HG03565 (cell line): ENCODE measurements at regions not wholly inside any gene's neighbourhood (a gene's known extent, or its start where the extent isn't known, plus 50 kb on each side); places are given as distances from the start of the nearest gene placed in this dataset.

Source experiments
- ATAC-seq: cut with Tn5 transposase; IDR thresholded peaks from one replicate; pipeline ENCODE4 v1.9.1; 2021; ENCODE audit warnings: mild to moderate bottlenecking, moderate library complexity; ENCODE audit not compliant: unreplicated experiment

- no peak for ATAC-seq
Observed at GRCh38 chrX:39891781-39892180, 206.0 kb downstream of the BCOR start.

DNA sequence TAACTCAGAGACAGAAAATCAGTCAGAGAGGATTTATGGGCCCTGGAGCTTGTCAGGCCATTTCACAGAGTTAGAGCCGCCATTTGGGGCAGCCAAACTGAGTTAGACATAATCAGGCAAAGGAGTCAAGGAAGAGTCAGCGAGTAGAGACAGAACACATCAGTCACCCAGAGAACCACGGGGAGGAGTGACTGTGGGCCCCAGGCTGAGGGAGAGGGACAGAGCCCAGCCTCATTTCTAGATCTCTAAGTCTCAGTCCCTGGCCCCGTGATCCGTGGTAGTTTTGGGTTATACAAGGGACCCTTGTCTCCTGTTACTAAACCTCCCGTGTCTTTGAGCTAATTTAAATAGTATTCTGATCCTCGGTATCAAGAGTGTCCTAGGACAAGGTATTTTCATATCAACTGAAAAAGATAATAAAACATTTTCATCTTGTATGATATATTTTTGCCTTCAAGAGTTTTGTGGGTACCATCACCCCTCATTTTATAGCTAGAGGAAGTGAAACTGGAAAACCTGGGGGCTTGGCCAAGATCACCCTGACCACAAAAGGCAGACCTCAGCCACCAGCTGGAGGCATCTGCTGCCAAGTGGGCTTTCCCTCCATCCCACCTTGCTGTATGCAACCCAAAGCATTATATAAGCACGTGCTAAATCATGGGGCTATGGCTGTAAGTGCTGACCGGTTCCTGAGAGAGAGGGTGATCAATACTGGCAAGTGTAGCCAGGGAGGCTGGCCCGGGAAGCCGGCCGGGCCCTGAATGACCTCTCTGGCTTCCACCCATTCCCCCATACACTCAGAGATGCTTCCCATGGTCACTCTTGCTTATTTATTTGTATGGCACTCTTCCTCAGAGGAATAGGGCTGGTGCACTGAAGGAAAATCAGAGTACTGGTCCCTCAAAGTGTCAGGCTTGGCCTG is 204.1 kb downstream of the BCOR start:
- no peak for ATAC-seq

DNA sequence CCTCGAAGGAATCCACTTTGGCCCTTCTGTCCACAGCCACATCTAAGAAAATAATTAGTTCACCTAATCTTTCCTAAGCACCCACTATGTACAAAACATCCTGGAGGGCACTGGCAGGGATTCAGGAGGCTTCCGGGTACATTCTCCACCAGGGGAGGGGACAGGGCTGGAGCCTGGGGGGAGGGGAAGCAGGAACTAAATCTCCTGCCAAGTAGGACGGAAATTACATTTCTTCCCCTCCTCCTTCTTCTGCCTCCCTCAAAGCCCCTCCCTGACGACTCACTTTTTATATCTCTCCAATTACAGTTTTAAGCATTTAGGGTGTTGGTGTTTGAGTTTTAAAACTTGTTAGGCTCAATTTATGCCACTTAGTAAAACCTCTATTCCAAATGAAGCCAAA is 203.1 kb downstream of the BCOR start:
- no peak for ATAC-seq

GRCh38 chrX:39895218-39896110 is 202.3 kb downstream of the BCOR start:
- no peak for ATAC-seq

- no peak for ATAC-seq
Observed at GRCh38 chrX:39896951-39897740, 200.6 kb downstream of the BCOR start.

GRCh38 chrX:39897741-39898097 is 200.0 kb downstream of the BCOR start:
- ATAC-seq, result no peak

GRCh38 chrX:39898147-39898546 is 199.6 kb downstream of the BCOR start:
- no peak for ATAC-seq

DNA sequence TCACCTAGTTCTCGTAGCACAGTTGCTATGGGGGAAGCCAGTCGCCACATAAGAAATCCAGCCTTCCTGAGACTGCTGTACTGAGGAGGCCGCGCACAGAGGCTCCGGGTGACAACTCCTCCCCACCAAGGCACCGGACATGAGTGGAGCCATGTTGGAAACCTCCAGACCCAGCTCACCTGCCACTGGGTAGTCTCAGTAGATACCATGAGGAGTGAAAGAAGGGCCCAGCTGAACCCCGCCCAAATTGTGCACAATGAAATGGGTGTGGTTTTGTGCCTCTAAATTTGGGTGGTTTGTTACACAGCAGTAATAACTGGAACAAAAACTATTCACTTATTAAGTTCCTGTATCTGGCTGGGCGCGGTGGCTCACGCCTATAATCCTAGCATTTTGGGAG is 198.7 kb downstream of the BCOR start:
- ATAC-seq, result no peak

- ATAC-seq, result no peak
Observed at GRCh38 chrX:39899856-39900776, 197.6 kb downstream of the BCOR start.

GRCh38 chrX:39900777-39901170 is 197.0 kb downstream of the BCOR start:
- ATAC-seq, result no peak

- ATAC-seq, result no peak
Observed at GRCh38 chrX:39903343-39903742, 194.4 kb downstream of the BCOR start.

DNA sequence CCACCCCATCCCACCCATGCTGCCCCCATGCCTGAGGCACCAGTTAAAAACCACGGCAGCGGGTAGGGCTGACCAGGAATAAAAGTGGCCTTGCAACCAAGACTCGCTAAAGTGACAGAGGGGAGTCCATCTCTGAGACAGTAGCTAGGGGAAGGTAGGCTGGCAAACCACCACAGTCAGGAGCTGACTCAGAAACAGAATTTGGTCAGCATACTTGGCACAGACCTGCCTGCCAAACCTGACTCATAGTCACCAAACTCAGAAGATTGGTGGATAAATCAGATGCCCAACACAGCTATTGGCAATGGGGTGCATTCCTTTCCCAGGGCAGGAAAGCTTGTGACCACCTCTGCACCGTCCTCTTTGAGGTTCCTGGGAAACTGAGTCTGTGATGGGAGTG is 193.8 kb downstream of the BCOR start:
- no peak for ATAC-seq

DNA sequence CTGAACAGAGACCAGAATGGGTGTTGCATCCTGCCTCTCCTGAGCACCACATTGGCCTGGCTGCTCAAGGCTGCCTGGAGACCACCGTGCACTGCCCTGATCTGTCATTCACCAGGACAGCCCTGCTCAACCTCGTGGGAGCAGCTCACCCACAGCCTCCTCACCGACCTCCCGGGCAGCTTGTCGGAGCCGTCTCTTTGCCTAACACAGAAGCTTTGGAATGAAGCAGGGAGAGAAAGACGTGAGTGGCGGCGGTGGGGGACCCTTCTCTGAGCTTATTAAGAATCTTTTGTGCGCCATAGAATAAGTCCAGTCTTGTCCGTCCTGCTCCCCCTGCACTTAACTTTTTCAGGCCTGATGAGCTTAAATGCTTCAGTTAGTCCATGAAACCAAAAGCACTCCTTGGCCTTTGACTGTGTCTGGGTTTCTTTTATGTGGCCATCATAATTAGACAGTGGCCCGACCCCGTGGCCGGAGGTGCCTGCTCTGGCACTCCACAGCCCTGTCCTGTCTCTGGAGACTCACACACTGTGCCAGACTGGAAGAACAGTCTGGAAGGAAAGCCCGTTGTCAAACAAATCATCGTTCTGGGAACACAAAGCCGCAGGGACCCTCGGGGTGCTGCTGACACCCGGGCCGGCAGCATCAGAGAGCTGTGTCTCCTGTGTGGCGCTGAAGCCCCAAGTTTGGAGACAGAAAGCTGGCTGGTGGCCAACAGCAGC is 192.8 kb downstream of the BCOR start:
- no peak for ATAC-seq

DNA sequence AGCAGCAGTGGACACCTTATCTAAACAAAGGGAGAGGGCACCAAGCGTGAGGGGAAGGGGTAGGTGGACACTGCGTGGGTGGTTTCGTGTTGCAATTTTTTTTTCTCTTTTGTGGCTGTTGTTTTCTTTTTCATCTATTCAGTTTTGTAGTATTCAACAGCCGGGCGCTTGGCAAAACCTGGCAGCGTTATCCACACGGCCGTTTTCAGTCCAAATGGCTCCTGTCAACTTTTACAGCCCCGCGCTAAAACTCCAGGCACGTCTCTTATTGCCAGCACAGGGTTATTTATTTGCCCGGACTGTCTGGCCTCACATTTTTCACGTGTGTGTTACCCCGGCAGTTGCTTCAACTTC is 192.2 kb downstream of the BCOR start:
- ATAC-seq, result no peak

DNA sequence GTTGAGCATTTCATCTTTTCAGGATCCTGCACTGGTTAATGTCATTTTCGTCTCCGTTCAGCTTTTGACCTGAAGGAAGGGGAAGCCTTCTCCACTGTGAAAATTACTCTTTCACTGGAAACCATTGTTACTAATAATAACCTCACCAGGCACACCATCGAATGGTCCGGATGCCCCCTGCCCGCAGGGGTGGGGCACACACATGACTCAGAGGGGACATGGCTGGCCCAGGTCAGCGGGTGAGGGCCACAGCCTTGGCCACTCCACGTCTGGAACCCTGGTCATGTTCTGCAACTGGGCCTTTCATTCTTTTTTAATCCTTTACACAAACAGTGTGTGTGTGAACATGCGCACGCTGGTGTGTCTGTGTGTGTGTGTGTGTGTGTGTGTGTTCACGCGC is 191.8 kb downstream of the BCOR start:
- no peak for ATAC-seq

GRCh38 chrX:39907964-39908661 is 189.6 kb downstream of the BCOR start:
- ATAC-seq, result no peak

GRCh38 chrX:39909996-39910395 is 187.8 kb downstream of the BCOR start:
- no peak for ATAC-seq

DNA sequence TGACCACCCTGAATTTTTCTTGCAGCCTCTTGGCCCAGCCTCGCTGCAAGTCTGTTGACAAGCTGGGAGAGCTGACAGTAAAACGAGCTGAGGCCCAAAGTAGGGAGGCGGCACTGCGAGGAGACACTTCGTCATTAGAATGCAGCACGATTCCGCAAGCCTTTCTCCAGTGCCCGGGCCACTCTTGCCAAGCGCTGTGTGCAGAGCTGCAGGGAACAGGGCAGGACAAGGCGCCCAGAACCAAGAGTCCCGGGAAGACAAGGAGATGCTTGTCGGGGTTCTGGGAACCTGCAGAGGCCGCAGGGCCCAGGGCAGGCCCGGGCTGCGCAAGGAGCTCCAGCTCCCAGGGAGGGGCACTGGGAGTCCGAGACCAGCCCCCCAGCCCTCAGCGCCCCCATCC is 187.1 kb downstream of the BCOR start:
- no peak for ATAC-seq
